Nephron (organoid): ENCODE measurements at regions not wholly inside any gene's neighbourhood (a gene's known extent, or its start where the extent isn't known, plus 50 kb on each side); places are given as distances from the start of the nearest gene placed in this dataset.

Experiments used
- H3K27ac Mint-ChIP-seq, 3 experiments: 2 replicates each; pipeline ENCODE4 v1.8.0; 2020; ENCODE audit warnings: mixed read lengths in 3 of 3, mild to moderate bottlenecking in 2 of 3, moderate library complexity in 1 of 3
- H3K27me3 Mint-ChIP-seq: 2 replicates; pipeline ENCODE4 v1.8.0; 2021; ENCODE audit warnings: low read depth, mild to moderate bottlenecking, moderate library complexity, mixed read lengths
- H3K36me3 Mint-ChIP-seq: 2 replicates; pipeline ENCODE4 v1.8.0; 2020; ENCODE audit warnings: low read depth, mixed read lengths
- H3K4me1 Mint-ChIP-seq: 2 replicates; pipeline ENCODE4 v1.8.0; 2020; ENCODE audit warnings: mixed read lengths
- H3K4me3 Mint-ChIP-seq, 3 experiments: 2 replicates each; pipeline ENCODE4 v1.8.0; 2020; ENCODE audit warnings: mild to moderate bottlenecking in 3 of 3, mixed read lengths in 3 of 3, moderate library complexity in 2 of 3
- H3K9me3 Mint-ChIP-seq: 2 replicates; pipeline ENCODE4 v1.8.0; 2020; ENCODE audit warnings: mixed read lengths
- TF ChIP-seq, protein P1 (sequence below), 3 experiments: fragments of 200-600 bp; sonication (generic); IDR thresholded peaks; one replicate each; pipeline ENCODE4 v1.5.0; 2021; ENCODE audit warnings: antibody characterized with exemption in 3 of 3; ENCODE audit not compliant: unreplicated experiment in 3 of 3

DNA sequence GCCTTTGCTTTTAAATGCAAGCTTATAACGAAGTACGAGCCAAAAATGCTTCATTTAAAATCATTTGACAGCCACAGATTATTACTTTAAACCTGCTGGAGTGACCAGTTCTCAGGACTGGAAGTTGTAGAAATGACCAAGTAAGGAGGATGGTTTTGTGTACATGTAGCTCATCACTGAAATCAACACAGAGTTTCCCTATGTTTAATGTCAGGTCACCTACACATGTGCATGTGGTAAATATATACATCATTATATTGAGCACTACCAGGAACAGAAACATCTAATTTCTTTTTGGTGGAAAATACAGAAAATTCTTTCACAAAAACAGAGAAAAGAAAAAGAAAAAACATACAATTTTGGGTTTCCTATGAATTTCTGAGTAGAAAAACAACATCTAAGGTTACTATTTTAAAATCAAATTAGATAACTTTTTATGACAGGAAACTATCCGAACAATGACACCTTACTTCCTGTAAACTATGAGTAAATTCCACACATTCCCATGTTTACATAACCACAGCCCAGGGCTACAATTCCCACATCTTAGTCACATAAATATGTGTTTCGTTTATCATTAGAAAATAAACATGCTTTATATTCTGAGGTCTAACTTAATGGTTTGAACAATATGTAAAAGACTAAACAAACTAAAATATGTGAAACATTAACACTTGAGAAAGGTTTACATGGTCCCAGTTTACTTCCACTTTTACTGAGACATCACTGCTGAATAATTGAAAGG lies 73.6 kb downstream of the ZNF281 start:
- no peak overlapping the region for H3K4me3 Mint-ChIP-seq
- TF ChIP-seq, protein P1, sequence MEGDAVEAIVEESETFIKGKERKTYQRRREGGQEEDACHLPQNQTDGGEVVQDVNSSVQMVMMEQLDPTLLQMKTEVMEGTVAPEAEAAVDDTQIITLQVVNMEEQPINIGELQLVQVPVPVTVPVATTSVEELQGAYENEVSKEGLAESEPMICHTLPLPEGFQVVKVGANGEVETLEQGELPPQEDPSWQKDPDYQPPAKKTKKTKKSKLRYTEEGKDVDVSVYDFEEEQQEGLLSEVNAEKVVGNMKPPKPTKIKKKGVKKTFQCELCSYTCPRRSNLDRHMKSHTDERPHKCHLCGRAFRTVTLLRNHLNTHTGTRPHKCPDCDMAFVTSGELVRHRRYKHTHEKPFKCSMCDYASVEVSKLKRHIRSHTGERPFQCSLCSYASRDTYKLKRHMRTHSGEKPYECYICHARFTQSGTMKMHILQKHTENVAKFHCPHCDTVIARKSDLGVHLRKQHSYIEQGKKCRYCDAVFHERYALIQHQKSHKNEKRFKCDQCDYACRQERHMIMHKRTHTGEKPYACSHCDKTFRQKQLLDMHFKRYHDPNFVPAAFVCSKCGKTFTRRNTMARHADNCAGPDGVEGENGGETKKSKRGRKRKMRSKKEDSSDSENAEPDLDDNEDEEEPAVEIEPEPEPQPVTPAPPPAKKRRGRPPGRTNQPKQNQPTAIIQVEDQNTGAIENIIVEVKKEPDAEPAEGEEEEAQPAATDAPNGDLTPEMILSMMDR (IDR thresholded peaks at IDR 0.05; ENCODE audit: unreplicated experiment in 3 of 3), result no peak
- H3K4me1 Mint-ChIP-seq, result peaks cover 4% of the 10 kb centered on the region
- no peaks in the 10 kb centered on the region for H3K36me3 Mint-ChIP-seq
- H3K27ac Mint-ChIP-seq, result peak overlapping the region in 1 of 3 experiments; percentile 74
- peaks cover 3% of the 10 kb centered on the region for H3K27me3 Mint-ChIP-seq
- H3K9me3 Mint-ChIP-seq, result no peaks in the 10 kb centered on the region

DNA sequence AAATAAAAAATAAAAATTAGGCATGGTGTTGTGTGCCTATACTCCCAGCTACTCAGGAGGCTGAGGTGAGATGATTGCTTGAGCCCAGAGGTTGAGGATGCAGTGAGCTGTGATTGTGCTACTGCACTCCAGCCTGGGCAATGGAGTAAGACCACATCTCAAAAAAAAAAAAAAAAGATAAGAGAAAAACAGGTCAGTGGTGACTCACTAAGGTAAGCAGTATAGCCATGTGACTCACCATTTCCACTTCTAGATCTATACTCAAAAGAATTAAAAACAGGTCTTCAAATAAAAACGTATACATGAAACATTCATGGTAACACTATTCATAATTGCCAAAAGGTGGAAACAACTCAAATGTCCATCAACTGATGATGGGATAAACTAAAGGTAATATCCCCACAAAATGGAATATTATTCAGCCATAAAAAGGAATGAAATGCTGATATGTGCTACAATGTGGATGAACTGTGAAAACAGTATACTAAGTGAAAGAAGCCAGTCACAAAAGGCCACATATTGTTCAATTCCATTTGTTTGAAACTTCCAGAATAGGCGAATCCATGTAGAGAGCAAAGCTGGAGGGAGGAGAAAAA lies 75.1 kb downstream of the ZNF281 start:
- TF ChIP-seq, protein P1 (IDR thresholded peaks at IDR 0.05; ENCODE audit: unreplicated experiment in 3 of 3), result no peak
- Mint-ChIP-seq H3K9me3 (no peaks in the 10 kb centered on the region), H3K27me3 (peaks cover 3% of the 10 kb centered on the region), H3K36me3 (no peaks in the 10 kb centered on the region), H3K4me1 (peaks cover 17% of the 10 kb centered on the region), H3K4me3 (no peak overlapping the region), H3K27ac (no peak overlapping the region)

DNA sequence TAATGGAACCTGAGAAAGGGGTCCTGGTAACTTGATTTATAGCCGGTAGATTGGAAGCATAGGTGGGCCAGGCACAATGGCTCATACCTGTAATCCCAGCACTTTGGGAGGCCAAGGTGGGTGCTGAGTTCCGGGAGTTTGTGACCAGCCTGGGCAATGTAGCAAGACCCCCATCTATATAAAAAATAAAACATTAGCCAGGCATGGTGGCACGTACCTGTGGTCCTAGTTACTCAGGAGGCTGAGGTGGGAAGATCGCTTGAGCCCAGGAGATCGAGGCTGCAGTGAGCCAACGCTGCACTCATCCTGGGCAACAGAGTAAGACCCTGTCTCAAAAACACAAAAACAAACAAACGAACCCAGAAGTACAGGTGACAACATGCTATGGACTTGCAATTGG lies 76.5 kb downstream of the ZNF281 start:
- H3K4me1 Mint-ChIP-seq, result peaks cover 19% of the 10 kb centered on the region
- TF ChIP-seq, protein P1 (IDR thresholded peaks at IDR 0.05; ENCODE audit: unreplicated experiment in 3 of 3), result no peak
- no peaks in the 10 kb centered on the region for H3K36me3 Mint-ChIP-seq
- no peaks in the 10 kb centered on the region for H3K9me3 Mint-ChIP-seq
- no peak overlapping the region for H3K4me3 Mint-ChIP-seq
- peaks cover 3% of the 10 kb centered on the region for H3K27me3 Mint-ChIP-seq
- no peak overlapping the region for H3K27ac Mint-ChIP-seq

DNA sequence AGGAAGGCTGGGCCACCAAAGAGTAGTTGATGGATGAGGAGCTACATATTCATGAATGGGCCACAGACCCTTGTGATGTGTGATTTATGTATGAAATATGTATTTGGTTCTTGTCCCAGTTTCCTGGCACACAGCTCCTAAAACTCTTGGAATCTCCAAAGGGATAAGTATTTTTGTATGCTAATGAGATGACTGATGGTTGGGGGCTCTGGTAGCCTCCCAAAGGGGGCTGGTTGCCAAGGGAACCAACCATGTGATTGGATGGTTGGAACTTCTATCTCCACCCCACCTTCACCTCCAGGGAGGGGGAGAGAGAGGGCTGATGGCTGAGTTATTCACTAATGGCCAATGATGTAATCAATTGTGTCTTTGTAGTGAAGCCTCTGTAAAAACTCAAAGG lies 77.1 kb downstream of the ZNF281 start:
- Mint-ChIP-seq H3K36me3 (no peaks in the 10 kb centered on the region), H3K9me3 (no peaks in the 10 kb centered on the region), H3K4me3 (no peak overlapping the region), H3K4me1 (peaks cover 19% of the 10 kb centered on the region), H3K27me3 (peaks cover 3% of the 10 kb centered on the region), H3K27ac (no peak overlapping the region)
- TF ChIP-seq, protein P1 (IDR thresholded peaks at IDR 0.05; ENCODE audit: unreplicated experiment in 3 of 3), result no peak

DNA sequence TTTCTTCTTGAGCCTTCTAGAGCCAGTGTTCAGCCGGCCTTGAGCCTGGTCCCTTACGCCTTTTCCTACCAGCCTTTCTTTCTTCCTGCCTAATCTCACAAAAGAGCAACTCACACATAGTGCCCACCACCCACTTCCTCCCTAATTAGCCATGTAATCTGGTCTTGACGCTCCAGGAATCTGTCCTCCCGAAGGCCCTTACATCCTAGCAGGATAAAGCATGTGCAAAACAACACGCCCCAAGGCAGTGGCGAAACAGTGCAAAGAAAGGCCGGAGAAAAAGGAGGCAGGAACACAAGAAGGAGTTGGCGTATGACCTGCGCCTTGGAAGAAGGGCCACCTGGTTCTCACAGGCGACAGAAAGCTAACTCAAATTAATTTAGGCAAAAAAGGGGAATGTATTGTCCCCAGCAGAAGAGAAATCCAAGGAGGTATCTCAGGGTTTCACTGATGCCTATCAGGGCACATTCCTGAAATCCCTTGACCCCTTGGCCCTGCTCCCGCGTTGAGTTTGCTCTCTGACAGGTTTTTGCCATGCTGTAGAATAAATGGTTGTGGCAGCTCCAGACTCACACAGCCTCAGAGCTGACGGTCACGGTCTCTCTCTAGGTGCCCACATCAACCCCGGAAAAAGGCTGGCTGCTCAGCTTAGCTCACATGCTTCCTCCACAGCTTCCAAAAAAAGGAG lies 79.0 kb downstream of the ZNF281 start:
- Mint-ChIP-seq H3K27me3 (peaks cover 8% of the 10 kb centered on the region), H3K36me3 (no peaks in the 10 kb centered on the region), H3K9me3 (no peaks in the 10 kb centered on the region), H3K27ac (peak overlapping the region; percentile 48 to 78 (median 65)), H3K4me3 (no peak overlapping the region), H3K4me1 (peaks cover 19% of the 10 kb centered on the region)
- TF ChIP-seq, protein P1 (IDR thresholded peaks at IDR 0.05; ENCODE audit: unreplicated experiment in 3 of 3), result no peak
